ENCODE measurements at regions not wholly inside any gene's neighbourhood (a gene's known extent, or its start where the extent isn't known, plus 50 kb on each side); places are given as distances from the start of the nearest gene placed in this dataset.

GRCh38 chr22:27650985-27651384, 150.6 kb downstream of the MN1 start (continued):
- no peak for TF ChIP-seq ESRRG (CRISPR knock-in tag; IDR thresholded peaks at IDR 0.05)
- no peak for TF ChIP-seq BACH2 (CRISPR knock-in tag; IDR thresholded peaks at IDR 0.05; ENCODE audit: borderline replicate concordance)
- TF ChIP-seq CSDC2 (CRISPR knock-in tag; IDR thresholded peaks at IDR 0.05), result no peak
- no peak for TF ChIP-seq TSHZ2 (CRISPR knock-in tag; IDR thresholded peaks at IDR 0.05)
- no peak for TF ChIP-seq ZFP3 (CRISPR knock-in tag; IDR thresholded peaks at IDR 0.05)
- TF ChIP-seq ISL1 (CRISPR knock-in tag; IDR thresholded peaks at IDR 0.05), result no peak
- no peak for TF ChIP-seq RARB (CRISPR knock-in tag; IDR thresholded peaks at IDR 0.05)
- TF ChIP-seq ZC3H10 (CRISPR knock-in tag; IDR thresholded peaks at IDR 0.05), result no peak
- no peak for TF ChIP-seq ARNTL (CRISPR knock-in tag; IDR thresholded peaks at IDR 0.05; ENCODE audit: borderline replicate concordance, low read depth)
- TF ChIP-seq ZNF70 (CRISPR knock-in tag; IDR thresholded peaks at IDR 0.05), result no peak

- TF ChIP-seq BACH2 (CRISPR knock-in tag; IDR thresholded peaks at IDR 0.05; ENCODE audit: borderline replicate concordance), result no peak
- TF ChIP-seq ZNF70 (CRISPR knock-in tag; IDR thresholded peaks at IDR 0.05), result no peak
- no peak for TF ChIP-seq ZFP30 (CRISPR knock-in tag; IDR thresholded peaks at IDR 0.05)
- TF ChIP-seq PPARA (CRISPR knock-in tag; IDR thresholded peaks at IDR 0.05; ENCODE audit: borderline replicate concordance), result no peak
- no peak for TF ChIP-seq TOX (CRISPR knock-in tag; IDR thresholded peaks at IDR 0.05; ENCODE audit: borderline replicate concordance)
- TF ChIP-seq ZC3H10 (CRISPR knock-in tag; IDR thresholded peaks at IDR 0.05), result no peak
- no peak for TF ChIP-seq ZFP3 (CRISPR knock-in tag; IDR thresholded peaks at IDR 0.05)
- TF ChIP-seq RARB (CRISPR knock-in tag; IDR thresholded peaks at IDR 0.05), result no peak
- no peak for TF ChIP-seq ZNF8 (CRISPR knock-in tag; IDR thresholded peaks at IDR 0.05)
- no peak for TF ChIP-seq OSR1 (CRISPR knock-in tag; IDR thresholded peaks at IDR 0.05)
- no peak for TF ChIP-seq GLIS3 (CRISPR knock-in tag; IDR thresholded peaks at IDR 0.05)
- no peak for TF ChIP-seq ESRRG (CRISPR knock-in tag; IDR thresholded peaks at IDR 0.05)
- TF ChIP-seq CSRNP3 (CRISPR knock-in tag; IDR thresholded peaks at IDR 0.05), result no peak
- no peak for TF ChIP-seq TSHZ2 (CRISPR knock-in tag; IDR thresholded peaks at IDR 0.05)
- no peak for ATAC-seq
Measured at GRCh38 chr22:27651486-27651885, 150.1 kb downstream of the MN1 start.

GRCh38 chr22:27654546-27655445, 146.8 kb downstream of the MN1 start:
- no peak for ATAC-seq
- TF ChIP-seq CSRNP3 (CRISPR knock-in tag; IDR thresholded peaks at IDR 0.05) (no peak), ZNF8 (CRISPR knock-in tag; IDR thresholded peaks at IDR 0.05) (no peak)

- no peak for ATAC-seq
- TF ChIP-seq ZNF565 (CRISPR knock-in tag; conservative IDR thresholded peaks at IDR 0.05; ENCODE audit: low read depth) (no peak), TCF4 (CRISPR knock-in tag; IDR thresholded peaks at IDR 0.05; ENCODE audit: borderline replicate concordance) (no peak), BACH2 (CRISPR knock-in tag; IDR thresholded peaks at IDR 0.05; ENCODE audit: borderline replicate concordance) (no peak), OSR1 (CRISPR knock-in tag; IDR thresholded peaks at IDR 0.05) (no peak), ZFP30 (CRISPR knock-in tag; IDR thresholded peaks at IDR 0.05) (no peak), POU6F1 (CRISPR knock-in tag; IDR thresholded peaks at IDR 0.05; ENCODE audit: borderline replicate concordance, low read depth) (no peak), ZFP3 (CRISPR knock-in tag; IDR thresholded peaks at IDR 0.05) (no peak), ARNTL (CRISPR knock-in tag; IDR thresholded peaks at IDR 0.05; ENCODE audit: borderline replicate concordance, low read depth) (no peak), GLIS3 (CRISPR knock-in tag; IDR thresholded peaks at IDR 0.05) (no peak), ZNF8 (CRISPR knock-in tag; IDR thresholded peaks at IDR 0.05) (no peak), RARB (CRISPR knock-in tag; IDR thresholded peaks at IDR 0.05) (no peak), CSRNP3 (CRISPR knock-in tag; IDR thresholded peaks at IDR 0.05) (no peak)
Measured at GRCh38 chr22:27655582-27656185, 145.9 kb downstream of the MN1 start.
